ENCODE measurements at regions not wholly inside any gene's neighbourhood (a gene's known extent, or its start where the extent isn't known, plus 50 kb on each side); places are given as distances from the start of the nearest gene placed in this dataset.
"Not testable (repeated sequence)": the region's sequence is repeated elsewhere in the genome, so short reads cannot be mapped to it uniquely, and the experiment has no call there.

DNA sequence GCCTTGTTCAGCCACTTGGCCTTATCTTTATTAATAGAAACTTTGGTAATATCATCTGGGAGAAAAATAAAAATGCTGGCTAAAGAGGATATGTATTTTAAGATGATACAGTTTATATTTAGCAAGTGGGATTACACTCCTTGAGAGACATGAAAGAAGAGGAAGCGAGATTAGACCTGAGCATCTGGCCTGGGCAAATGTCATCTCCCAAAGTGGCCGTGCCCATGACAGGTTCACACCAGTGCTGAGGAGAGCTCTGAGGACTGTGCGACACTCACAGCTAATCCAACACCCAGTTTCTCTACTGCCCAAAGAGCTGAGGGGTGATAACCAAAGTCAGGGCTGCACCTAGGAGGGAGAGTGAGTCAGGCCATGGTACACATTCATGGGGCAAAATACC lies 121.7 kb upstream of the DUSP10 start:
- DNase-seq: no peak
- Histone ChIP-seq H3K27me3 (replicated peaks in 1 of 7) (no peaks in the 10 kb centered on the region), H3K9me3 (no peaks in the 10 kb centered on the region), H3K4me3 (no peak overlapping the region), H3K36me3 (no peaks in the 10 kb centered on the region), H3K27ac (no peak overlapping the region), H3K4me1 (no peaks in the 10 kb centered on the region)
- intact Hi-C loops (cut with DNase I; ENCODE audit: low total_unique reads): no loop called here
- 74 to 92% (median 85%) methylated on average over 3 of the region's 3 CpGs for WGBS, 5 donors
- TF ChIP-seq, protein P1, sequence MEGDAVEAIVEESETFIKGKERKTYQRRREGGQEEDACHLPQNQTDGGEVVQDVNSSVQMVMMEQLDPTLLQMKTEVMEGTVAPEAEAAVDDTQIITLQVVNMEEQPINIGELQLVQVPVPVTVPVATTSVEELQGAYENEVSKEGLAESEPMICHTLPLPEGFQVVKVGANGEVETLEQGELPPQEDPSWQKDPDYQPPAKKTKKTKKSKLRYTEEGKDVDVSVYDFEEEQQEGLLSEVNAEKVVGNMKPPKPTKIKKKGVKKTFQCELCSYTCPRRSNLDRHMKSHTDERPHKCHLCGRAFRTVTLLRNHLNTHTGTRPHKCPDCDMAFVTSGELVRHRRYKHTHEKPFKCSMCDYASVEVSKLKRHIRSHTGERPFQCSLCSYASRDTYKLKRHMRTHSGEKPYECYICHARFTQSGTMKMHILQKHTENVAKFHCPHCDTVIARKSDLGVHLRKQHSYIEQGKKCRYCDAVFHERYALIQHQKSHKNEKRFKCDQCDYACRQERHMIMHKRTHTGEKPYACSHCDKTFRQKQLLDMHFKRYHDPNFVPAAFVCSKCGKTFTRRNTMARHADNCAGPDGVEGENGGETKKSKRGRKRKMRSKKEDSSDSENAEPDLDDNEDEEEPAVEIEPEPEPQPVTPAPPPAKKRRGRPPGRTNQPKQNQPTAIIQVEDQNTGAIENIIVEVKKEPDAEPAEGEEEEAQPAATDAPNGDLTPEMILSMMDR (IDR thresholded peaks at IDR 0.05 in 8 of 11, conservative IDR thresholded peaks at IDR 0.05 in 3 of 11): no peak
- TF ChIP-seq POLR2A (IDR thresholded peaks at IDR 0.05) (no peak), POLR2AphosphoS5 (IDR thresholded peaks at IDR 0.05) (no peak)

- Histone ChIP-seq H3K36me3 (no peaks in the 10 kb centered on the region), H3K9me3 (no peaks in the 10 kb centered on the region), H3K27ac (no peak overlapping the region), H3K4me1 (no peaks in the 10 kb centered on the region), H3K27me3 (replicated peaks in 1 of 7) (no peaks in the 10 kb centered on the region), H3K4me3 (no peak overlapping the region)
- WGBS, 5 donors: 92 to 97% (median 95%) methylated on average over 3 of the region's 3 CpGs
- TF ChIP-seq POLR2A (IDR thresholded peaks at IDR 0.05) (no peak), POLR2AphosphoS5 (IDR thresholded peaks at IDR 0.05) (no peak)
- TF ChIP-seq, protein P1 (IDR thresholded peaks at IDR 0.05 in 8 of 11, conservative IDR thresholded peaks at IDR 0.05 in 3 of 11): no peak
- DNase-seq: no peak
- intact Hi-C loops (cut with DNase I; ENCODE audit: low total_unique reads): no loop called here
These were observed 121.1 kb upstream of the DUSP10 start for GRCh38 chr1:221862971-221863370.

DNA sequence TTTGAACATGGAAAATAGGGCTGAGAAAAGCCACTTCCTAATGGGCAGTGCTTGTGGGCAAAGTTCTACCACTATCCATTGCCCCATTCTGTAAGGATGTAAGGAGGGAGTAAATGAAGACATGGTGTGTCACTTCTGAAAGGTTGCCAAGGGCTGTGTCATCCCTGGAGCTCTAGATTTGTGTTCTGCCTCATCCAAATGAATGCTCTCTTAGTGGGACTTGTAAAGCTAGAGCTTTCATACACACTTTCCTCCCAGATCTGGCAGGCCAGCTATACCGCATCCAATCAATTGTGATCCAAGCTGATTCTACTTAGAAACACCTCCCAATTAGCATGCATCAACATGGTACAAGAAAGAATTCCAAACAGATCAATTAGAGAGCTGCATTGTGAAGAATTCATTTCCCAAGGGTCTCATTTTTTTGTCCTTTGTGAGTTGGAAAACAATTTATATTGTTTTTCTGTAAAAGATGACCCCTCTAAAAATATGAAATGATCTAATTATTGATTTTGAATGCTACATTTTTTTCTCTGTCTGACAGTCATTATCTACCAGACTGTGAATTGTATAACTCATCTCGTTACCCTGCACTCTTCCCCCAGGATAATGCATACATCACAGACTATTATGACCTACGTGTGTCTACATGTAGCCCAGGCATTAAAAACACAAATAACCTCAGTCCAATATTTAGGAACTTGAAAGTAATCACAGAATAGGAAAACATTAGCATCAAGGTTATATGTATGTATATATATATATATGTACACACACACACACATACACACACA lies 117.1 kb upstream of the DUSP10 start:
- Histone ChIP-seq H3K4me3 (no peak overlapping the region), H3K36me3 (no peaks in the 10 kb centered on the region), H3K27ac (no peak overlapping the region), H3K27me3 (replicated peaks in 1 of 7) (no peaks in the 10 kb centered on the region), H3K4me1 (no peaks in the 10 kb centered on the region), H3K9me3 (no peaks in the 10 kb centered on the region)
- TF ChIP-seq POLR2AphosphoS5 (IDR thresholded peaks at IDR 0.05): no peak
- no peak for TF ChIP-seq POLR2A (IDR thresholded peaks at IDR 0.05)
- TF ChIP-seq, protein P1 (IDR thresholded peaks at IDR 0.05 in 8 of 11, conservative IDR thresholded peaks at IDR 0.05 in 3 of 11): no peak
- intact Hi-C loops (cut with DNase I; ENCODE audit: low total_unique reads): no loop called here
- DNase-seq: no peak
- 89 to 98% (median 96%) methylated on average over 3 of the region's 3 CpGs for WGBS, 5 donors

GRCh38 chr1:221857094-221857444 lies 115.2 kb upstream of the DUSP10 start:
- intact Hi-C loops (cut with DNase I; ENCODE audit: low total_unique reads): not testable (repeated sequence)
- WGBS, 5 donors: 47 to 88% (median 79%) methylated on average over 1 to 4 of the region's 4 CpGs

More at GRCh38 chr1:221857094-221857444, 115.2 kb upstream of the DUSP10 start:
- H3K4me3 ChIP-seq; DNase-seq; H3K36me3 ChIP-seq; H3K27ac ChIP-seq; H3K27me3 ChIP-seq (replicated peaks in 1 of 7); H3K4me1 ChIP-seq; H3K9me3 ChIP-seq: not testable (repeated sequence)
- TF ChIP-seq, protein P1 (IDR thresholded peaks at IDR 0.05 in 8 of 11, conservative IDR thresholded peaks at IDR 0.05 in 3 of 11): peak in 4 of 11 experiments; percentile 15 to 32 (median 20)
